GM12875 (cell line): ENCODE measurements at regions not wholly inside any gene's neighbourhood (a gene's known extent, or its start where the extent isn't known, plus 50 kb on each side); places are given as distances from the start of the nearest gene placed in this dataset.

Experiments used
- H3K4me3 ChIP-seq: one replicate; pipeline ENCODE4 v1.5.1; 2011; ENCODE audit warnings: low read depth, low read length, control low read depth
- CTCF ChIP-seq: IDR thresholded peaks from 2 replicates; pipeline ENCODE4 v1.5.1; 2011; ENCODE audit warnings: low read depth, mild to moderate bottlenecking, control low read depth, inconsistent platforms, low read length, moderate library complexity, borderline replicate concordance; ENCODE audit not compliant: insufficient read depth

GRCh38 chrX:6708041-6708440 is 173.1 kb upstream of the VCX3A start:
- TF ChIP-seq CTCF, result no peak
- no peak overlapping the region for H3K4me3 ChIP-seq

- no peak for TF ChIP-seq CTCF
- H3K4me3 ChIP-seq, result no peak overlapping the region
Observed at GRCh38 chrX:6707497-6707896, 172.6 kb upstream of the VCX3A start.

GRCh38 chrX:6701085-6701484 is 166.2 kb upstream of the VCX3A start:
- no peak overlapping the region for H3K4me3 ChIP-seq
- TF ChIP-seq CTCF, result no peak

GRCh38 chrX:6695717-6696116 is 160.8 kb upstream of the VCX3A start:
- H3K4me3 ChIP-seq, result no peak overlapping the region
- TF ChIP-seq CTCF, result no peak

GRCh38 chrX:6694977-6695376 is 160.1 kb upstream of the VCX3A start:
- H3K4me3 ChIP-seq, result no peak overlapping the region
- no peak for TF ChIP-seq CTCF

GRCh38 chrX:6694221-6694620 is 159.3 kb upstream of the VCX3A start:
- H3K4me3 ChIP-seq, result no peak overlapping the region
- TF ChIP-seq CTCF, result no peak

GRCh38 chrX:6693051-6693450 is 158.1 kb upstream of the VCX3A start:
- no peak overlapping the region for H3K4me3 ChIP-seq
- no peak for TF ChIP-seq CTCF
